HEK293 (cell line): ENCODE measurements at regions not wholly inside any gene's neighbourhood (a gene's known extent, or its start where the extent isn't known, plus 50 kb on each side); places are given as distances from the start of the nearest gene placed in this dataset.

Source experiments
- CTCF ChIA-PET: fragments of 350-600 bp; formaldehyde crosslinking; extraction: SDS; loops from one replicate; lab custom pipeline; 2021; ENCODE audit warnings: antibody characterized with exemption; lab: Yijun Ruan, JAX
- POLR2A ChIA-PET: fragments of 300-600 bp; formaldehyde crosslinking; extraction: SDS; loops from one replicate; lab custom pipeline; 2020; ENCODE audit warnings: antibody characterized with exemption, inconsistent platforms; lab: Yijun Ruan, JAX
- H3K27ac ChIP-seq: fragments of 200-500 bp; sonication (Bioruptor generic); 2 replicates; pipeline ENCODE4 v1.5.1; 2014; ENCODE audit warnings: low read depth, low read length, control low read depth, inconsistent platforms; ENCODE audit errors: extremely low read depth
- H3K36me3 ChIP-seq, 2 experiments: fragments of 200-500 bp in 1 of 2; sonication (Bioruptor generic) in 1 of 2; 1 replicate in 1 of 2; 2 replicates in 1 of 2; pipeline ENCODE4 v1.5.1; 2014 to 2017; ENCODE audit warnings: inconsistent platforms in 2 of 2, low read length in 2 of 2; ENCODE audit not compliant: control insufficient read depth in 2 of 2, insufficient read depth in 1 of 2
- H3K4me1 ChIP-seq: fragments of 200-500 bp; sonication (Bioruptor generic); 2 replicates; pipeline ENCODE4 v1.5.1; 2014; ENCODE audit warnings: mild to moderate bottlenecking, low read length, inconsistent platforms; ENCODE audit not compliant: control insufficient read depth, insufficient read depth
- H3K4me3 ChIP-seq: 2 replicates; pipeline ENCODE4 v1.5.1; 2011; ENCODE audit warnings: low read depth, mild to moderate bottlenecking, control low read depth, low read length, moderate library complexity
- H3K9me3 ChIP-seq: fragments of 200-500 bp; sonication (Bioruptor generic); 2 replicates; pipeline ENCODE4 v1.5.1; 2014; ENCODE audit warnings: low read depth, low read length, inconsistent platforms; ENCODE audit not compliant: control insufficient read depth, insufficient read depth
- BCL11B ChIP-seq: fragments of 450-650 bp; formaldehyde crosslinking; IDR thresholded peaks from 2 replicates; pipeline ENCODE4 v1.5.1; 2016; ENCODE audit warnings: low read depth, missing biosample characterization, missing genetic modification characterization
- KLF16 ChIP-seq: fragments of 450-650 bp; formaldehyde crosslinking; IDR thresholded peaks from 2 replicates; pipeline ENCODE4 v1.5.1; 2017; ENCODE audit warnings: missing biosample characterization, missing genetic modification characterization
- MEIS1 ChIP-seq: sonication (generic); formaldehyde crosslinking; IDR thresholded peaks from 2 replicates; pipeline ENCODE4 v1.8.1; 2022; ENCODE audit warnings: missing genetic modification reagents, mild to moderate bottlenecking, borderline replicate concordance
- RBAK ChIP-seq: fragments of 450-650 bp; formaldehyde crosslinking; IDR thresholded peaks from 2 replicates; pipeline ENCODE4 v1.5.1; 2016; ENCODE audit warnings: missing biosample characterization, missing genetic modification characterization
- SP2 ChIP-seq: fragments of 450-650 bp; formaldehyde crosslinking; IDR thresholded peaks from 2 replicates; pipeline ENCODE4 v1.5.1; 2016; ENCODE audit warnings: missing biosample characterization, missing genetic modification characterization
- ZBTB21 ChIP-seq: fragments of 450-650 bp; formaldehyde crosslinking; IDR thresholded peaks from 2 replicates; pipeline ENCODE4 v1.5.1; 2017; ENCODE audit warnings: missing biosample characterization, missing genetic modification characterization
- ZNF138 ChIP-seq: fragments of 450-650 bp; formaldehyde crosslinking; IDR thresholded peaks from 2 replicates; pipeline ENCODE4 v1.5.1; 2016; ENCODE audit warnings: missing biosample characterization, missing genetic modification characterization, borderline replicate concordance
- ZNF214 ChIP-seq: fragments of 450-650 bp; formaldehyde crosslinking; IDR thresholded peaks from 2 replicates; pipeline ENCODE4 v1.5.1; 2017; ENCODE audit warnings: missing biosample characterization, mild to moderate bottlenecking, missing genetic modification characterization, borderline replicate concordance
- ZNF248 ChIP-seq: fragments of 450-650 bp; formaldehyde crosslinking; IDR thresholded peaks from 2 replicates; pipeline ENCODE4 v1.5.1; 2017; ENCODE audit warnings: missing biosample characterization, missing genetic modification characterization
- ZNF311 ChIP-seq: fragments of 450-650 bp; formaldehyde crosslinking; IDR thresholded peaks from 2 replicates; pipeline ENCODE4 v1.5.1; 2017; ENCODE audit warnings: missing biosample characterization, missing genetic modification characterization, borderline replicate concordance
- ZNF433 ChIP-seq: fragments of 450-650 bp; formaldehyde crosslinking; IDR thresholded peaks from 2 replicates; pipeline ENCODE4 v1.5.1; 2016; ENCODE audit warnings: missing biosample characterization, missing genetic modification characterization, low read depth
- ZNF529 ChIP-seq: fragments of 450-650 bp; formaldehyde crosslinking; IDR thresholded peaks from 2 replicates; pipeline ENCODE4 v1.5.1; 2017; ENCODE audit warnings: missing genetic modification characterization, missing biosample characterization; ENCODE audit not compliant: insufficient replicate concordance
- ZNF624 ChIP-seq: fragments of 450-650 bp; formaldehyde crosslinking; IDR thresholded peaks from 2 replicates; pipeline ENCODE4 v1.5.1; 2017; ENCODE audit warnings: missing biosample characterization, missing genetic modification characterization
- ZSCAN18 ChIP-seq: fragments of 450-650 bp; formaldehyde crosslinking; IDR thresholded peaks from 2 replicates; pipeline ENCODE4 v1.5.1; 2016; ENCODE audit warnings: missing biosample characterization, missing genetic modification characterization
- ZSCAN30 ChIP-seq: fragments of 450-650 bp; IDR thresholded peaks from 2 replicates; pipeline ENCODE4 v1.5.1; 2018; ENCODE audit warnings: missing biosample characterization, mild to moderate bottlenecking, missing genetic modification characterization, moderate library complexity
- TF ChIP-seq, protein P1 (sequence below): fragments of 450-650 bp; formaldehyde crosslinking; IDR thresholded peaks from 2 replicates; pipeline ENCODE4 v1.5.1; 2016; ENCODE audit warnings: missing biosample characterization, missing genetic modification characterization
- TF ChIP-seq, protein P2 (sequence below): fragments of 450-650 bp; formaldehyde crosslinking; IDR thresholded peaks from 2 replicates; pipeline ENCODE4 v1.5.1; 2016; ENCODE audit warnings: missing biosample characterization, missing genetic modification characterization
- TF ChIP-seq, protein P3 (sequence below): fragments of 450-650 bp; formaldehyde crosslinking; IDR thresholded peaks from 2 replicates; pipeline ENCODE4 v1.5.1; 2016; ENCODE audit warnings: missing biosample characterization, missing genetic modification characterization

GRCh38 chr4:27717431-27717755 is 856.8 kb downstream of the STIM2 start (continued):
- TF ChIP-seq ZNF624 (tag by site-specific recombination) (no peak), ZNF138 (no peak), ZBTB21 (no peak), ZNF529 (no peak), KLF16 (tag by site-specific recombination) (no peak)
- TF ChIP-seq, protein P1, sequence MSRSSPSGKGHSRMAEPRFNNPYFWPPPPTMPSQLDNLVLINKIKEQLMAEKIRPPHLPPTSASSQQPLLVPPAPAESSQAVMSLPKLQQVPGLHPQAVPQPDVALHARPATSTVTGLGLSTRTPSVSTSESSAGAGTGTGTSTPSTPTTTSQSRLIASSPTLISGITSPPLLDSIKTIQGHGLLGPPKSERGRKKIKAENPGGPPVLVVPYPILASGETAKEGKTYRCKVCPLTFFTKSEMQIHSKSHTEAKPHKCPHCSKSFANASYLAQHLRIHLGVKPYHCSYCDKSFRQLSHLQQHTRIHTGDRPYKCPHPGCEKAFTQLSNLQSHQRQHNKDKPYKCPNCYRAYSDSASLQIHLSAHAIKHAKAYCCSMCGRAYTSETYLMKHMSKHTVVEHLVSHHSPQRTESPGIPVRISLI, result no peak

GRCh38 chr4:27720010-27720766 is 859.5 kb downstream of the STIM2 start:
- no peaks in the 10 kb centered on the region for H3K36me3 ChIP-seq
- H3K4me3 ChIP-seq, result no peak overlapping the region
- CTCF ChIA-PET, result no interaction called here
- H3K27ac ChIP-seq, result no peak overlapping the region
- POLR2A ChIA-PET, result no interaction called here
- H3K4me1 ChIP-seq, result no peaks in the 10 kb centered on the region
- H3K9me3 ChIP-seq, result no peaks in the 10 kb centered on the region
- TF ChIP-seq ZSCAN18, result no peak
- TF ChIP-seq, all 188 proteins: peak for 0

- Histone ChIP-seq H3K4me1 (no peaks in the 10 kb centered on the region), H3K36me3 (no peaks in the 10 kb centered on the region), H3K9me3 (no peaks in the 10 kb centered on the region), H3K27ac (no peak overlapping the region), H3K4me3 (no peak overlapping the region)
- no peak for TF ChIP-seq MEIS1 (CRISPR knock-in tag)
- TF ChIP-seq ZNF311, result no peak
- TF ChIP-seq RBAK (tag by site-specific recombination), result no peak
- no peak for TF ChIP-seq ZSCAN30 (tag by site-specific recombination)
- TF ChIP-seq ZNF214, result no peak
- TF ChIP-seq, protein P2, sequence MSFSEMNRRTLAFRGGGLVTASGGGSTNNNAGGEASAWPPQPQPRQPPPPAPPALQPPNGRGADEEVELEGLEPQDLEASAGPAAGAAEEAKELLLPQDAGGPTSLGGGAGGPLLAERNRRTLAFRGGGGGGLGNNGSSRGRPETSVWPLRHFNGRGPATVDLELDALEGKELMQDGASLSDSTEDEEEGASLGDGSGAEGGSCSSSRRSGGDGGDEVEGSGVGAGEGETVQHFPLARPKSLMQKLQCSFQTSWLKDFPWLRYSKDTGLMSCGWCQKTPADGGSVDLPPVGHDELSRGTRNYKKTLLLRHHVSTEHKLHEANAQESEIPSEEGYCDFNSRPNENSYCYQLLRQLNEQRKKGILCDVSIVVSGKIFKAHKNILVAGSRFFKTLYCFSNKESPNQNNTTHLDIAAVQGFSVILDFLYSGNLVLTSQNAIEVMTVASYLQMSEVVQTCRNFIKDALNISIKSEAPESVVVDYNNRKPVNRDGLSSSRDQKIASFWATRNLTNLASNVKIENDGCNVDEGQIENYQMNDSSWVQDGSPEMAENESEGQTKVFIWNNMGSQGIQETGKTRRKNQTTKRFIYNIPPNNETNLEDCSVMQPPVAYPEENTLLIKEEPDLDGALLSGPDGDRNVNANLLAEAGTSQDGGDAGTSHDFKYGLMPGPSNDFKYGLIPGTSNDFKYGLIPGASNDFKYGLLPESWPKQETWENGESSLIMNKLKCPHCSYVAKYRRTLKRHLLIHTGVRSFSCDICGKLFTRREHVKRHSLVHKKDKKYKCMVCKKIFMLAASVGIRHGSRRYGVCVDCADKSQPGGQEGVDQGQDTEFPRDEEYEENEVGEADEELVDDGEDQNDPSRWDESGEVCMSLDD (tag by site-specific recombination), result no peak
- no peak for TF ChIP-seq BCL11B (tag by site-specific recombination)
- no peak for TF ChIP-seq SP2 (tag by site-specific recombination)
- TF ChIP-seq, protein P3, sequence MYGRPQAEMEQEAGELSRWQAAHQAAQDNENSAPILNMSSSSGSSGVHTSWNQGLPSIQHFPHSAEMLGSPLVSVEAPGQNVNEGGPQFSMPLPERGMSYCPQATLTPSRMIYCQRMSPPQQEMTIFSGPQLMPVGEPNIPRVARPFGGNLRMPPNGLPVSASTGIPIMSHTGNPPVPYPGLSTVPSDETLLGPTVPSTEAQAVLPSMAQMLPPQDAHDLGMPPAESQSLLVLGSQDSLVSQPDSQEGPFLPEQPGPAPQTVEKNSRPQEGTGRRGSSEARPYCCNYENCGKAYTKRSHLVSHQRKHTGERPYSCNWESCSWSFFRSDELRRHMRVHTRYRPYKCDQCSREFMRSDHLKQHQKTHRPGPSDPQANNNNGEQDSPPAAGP (tag by site-specific recombination), result no peak
- TF ChIP-seq ZNF433 (tag by site-specific recombination), result no peak
- no peak for TF ChIP-seq ZNF248 (tag by site-specific recombination)
- ChIA-PET CTCF (no interaction called here), POLR2A (no interaction called here)
These were observed 860.6 kb downstream of the STIM2 start for GRCh38 chr4:27721193-27721592.
